WTC11 (cell line): ENCODE measurements at regions not wholly inside any gene's neighbourhood (a gene's known extent, or its start where the extent isn't known, plus 50 kb on each side); places are given as distances from the start of the nearest gene placed in this dataset.

Experiments used
- ATAC-seq: fragments of 200-7000 bp; cut with Tn5 transposase; 2 replicates; pipeline ENCODE4 v1.10.0; 2021; ENCODE audit warnings: mild to moderate bottlenecking, moderate library complexity
- CTCF ChIA-PET: fragments of 300-600 bp; sonication (Branson Sonifier 250); formaldehyde crosslinking; loops from one replicate; lab custom pipeline; 2021; ENCODE audit warnings: antibody characterized with exemption; lab: Charles Lee
- POLR2A ChIA-PET: fragments of 350-600 bp; sonication (Branson Sonifier 250); formaldehyde crosslinking; loops from one replicate; lab custom pipeline; 2021; ENCODE audit warnings: antibody characterized with exemption; lab: Charles Lee
- DNase-seq: peaks from one replicate; pipeline ENCODE4 v3.0.0; 2021; ENCODE audit warnings: low spot score
- H3K27ac Mint-ChIP-seq: 2 replicates; pipeline ENCODE4 v1.8.0; 2021; ENCODE audit warnings: mixed read lengths
- H3K27me3 Mint-ChIP-seq: 2 replicates; pipeline ENCODE4 v1.8.0; 2021; ENCODE audit warnings: low read depth, mild to moderate bottlenecking, moderate library complexity, mixed read lengths
- H3K36me3 Mint-ChIP-seq: 2 replicates; pipeline ENCODE4 v1.8.0; 2021; ENCODE audit warnings: mixed read lengths
- H3K4me1 Mint-ChIP-seq: 2 replicates; pipeline ENCODE4 v1.8.0; 2022; ENCODE audit warnings: mixed read lengths
- H3K4me3 Mint-ChIP-seq: 2 replicates; pipeline ENCODE4 v1.8.0; 2021; ENCODE audit warnings: mild to moderate bottlenecking, moderate library complexity, mixed read lengths
- H3K9me3 Mint-ChIP-seq: 2 replicates; pipeline ENCODE4 v1.8.0; 2021; ENCODE audit warnings: mixed read lengths
- ARID4B ChIP-seq: sonication (generic); formaldehyde crosslinking; IDR thresholded peaks from 2 replicates; pipeline ENCODE4 v1.8.0; 2023; ENCODE audit warnings: missing genetic modification reagents, mild to moderate bottlenecking, borderline replicate concordance
- ATF2 ChIP-seq: sonication (generic); formaldehyde crosslinking; IDR thresholded peaks from 2 replicates; pipeline ENCODE4 v1.8.1; 2022; ENCODE audit warnings: low read depth, missing genetic modification reagents, borderline replicate concordance
- GABPB1 ChIP-seq: sonication (generic); formaldehyde crosslinking; IDR thresholded peaks from 2 replicates; pipeline ENCODE4 v1.8.1; 2023; ENCODE audit warnings: mild to moderate bottlenecking, missing genetic modification reagents
- JUN ChIP-seq: sonication (generic); formaldehyde crosslinking; IDR thresholded peaks from 2 replicates; pipeline ENCODE4 v1.8.0; 2023; ENCODE audit warnings: mild to moderate bottlenecking, missing genetic modification reagents
- KAT7 ChIP-seq: sonication (generic); formaldehyde crosslinking; IDR thresholded peaks from 2 replicates; pipeline ENCODE4 v1.8.1; 2023; ENCODE audit warnings: missing genetic modification reagents, mild to moderate bottlenecking, borderline replicate concordance
- MXD4 ChIP-seq: fragments of 250-450 bp; sonication (Bioruptor Pico); IDR thresholded peaks from 2 replicates; pipeline ENCODE4 v1.8.0; 2021; ENCODE audit warnings: mild to moderate bottlenecking, moderate library complexity, borderline replicate concordance
- PREB ChIP-seq: sonication (generic); formaldehyde crosslinking; IDR thresholded peaks from 2 replicates; pipeline ENCODE4 v1.8.1; 2022; ENCODE audit warnings: mild to moderate bottlenecking, missing genetic modification reagents, moderate library complexity, borderline replicate concordance
- RORB ChIP-seq: fragments of 250-450 bp; sonication (Bioruptor Pico); IDR thresholded peaks from 2 replicates; pipeline ENCODE4 v1.9.0; 2021; ENCODE audit warnings: mild to moderate bottlenecking
- SMAD3 ChIP-seq: sonication (generic); formaldehyde crosslinking; IDR thresholded peaks from 2 replicates; pipeline ENCODE4 v1.8.0; 2022; ENCODE audit warnings: missing genetic modification reagents, mild to moderate bottlenecking, borderline replicate concordance
- SMAD4 ChIP-seq: sonication (generic); formaldehyde crosslinking; IDR thresholded peaks from 2 replicates; pipeline ENCODE4 v1.8.0; 2022; ENCODE audit warnings: mild to moderate bottlenecking, missing genetic modification reagents
- TCF7 ChIP-seq: sonication (generic); formaldehyde crosslinking; IDR thresholded peaks from 2 replicates; pipeline ENCODE4 v1.8.0; 2022; ENCODE audit warnings: mild to moderate bottlenecking, low read depth, missing genetic modification reagents, moderate library complexity
- ZNF232 ChIP-seq: sonication (generic); formaldehyde crosslinking; IDR thresholded peaks from 2 replicates; pipeline ENCODE4 v1.8.0; 2022; ENCODE audit warnings: mild to moderate bottlenecking, missing genetic modification reagents
- ZNF396 ChIP-seq: fragments of 250-450 bp; sonication (Bioruptor Pico); IDR thresholded peaks from 2 replicates; pipeline ENCODE4 v1.8.0; 2021; ENCODE audit warnings: mild to moderate bottlenecking, moderate library complexity, borderline replicate concordance
- ZNF425 ChIP-seq: fragments of 250-450 bp; sonication (Bioruptor Pico); conservative IDR thresholded peaks from 2 replicates; pipeline ENCODE4 v1.9.0; 2021; ENCODE audit warnings: mild to moderate bottlenecking
- TF ChIP-seq, protein P1 (sequence below): sonication (generic); formaldehyde crosslinking; IDR thresholded peaks from 2 replicates; pipeline ENCODE4 v1.8.1; 2023; ENCODE audit warnings: mild to moderate bottlenecking, missing genetic modification reagents
- TF ChIP-seq, protein P2 (sequence below): fragments of 250-450 bp; sonication (Bioruptor Pico); IDR thresholded peaks from 2 replicates; pipeline ENCODE4 v1.9.0; 2021; ENCODE audit warnings: mild to moderate bottlenecking
- TF ChIP-seq, protein P3 (sequence below): sonication (generic); formaldehyde crosslinking; conservative IDR thresholded peaks from 2 replicates; pipeline ENCODE4 v1.8.1; 2023; ENCODE audit warnings: mild to moderate bottlenecking, low read depth, missing genetic modification reagents, moderate library complexity
- TF ChIP-seq, protein P4 (sequence below): fragments of 200-600 bp; IDR thresholded peaks from 2 replicates; pipeline ENCODE4 v1.8.0; 2022; ENCODE audit warnings: antibody characterized with exemption

DNA sequence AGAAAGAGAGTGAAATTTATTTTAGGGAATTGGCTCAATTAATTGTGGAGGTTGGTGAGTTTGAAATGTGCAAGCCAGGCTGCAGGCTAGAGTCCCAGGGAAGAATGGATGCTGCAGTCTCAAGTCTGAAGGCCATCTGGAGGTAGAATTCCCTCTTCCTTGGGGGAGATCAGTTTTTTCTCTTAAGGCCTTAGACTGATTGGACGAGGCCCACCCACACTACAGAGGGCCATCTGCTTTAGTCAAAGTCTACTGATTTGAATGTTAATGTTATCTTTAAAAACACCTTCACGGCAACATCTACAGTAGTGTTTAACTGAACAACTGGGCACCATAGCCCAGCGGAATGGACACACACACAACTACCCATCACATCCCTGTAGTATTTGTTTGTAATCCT is 245.9 kb upstream of the IRF2BP2 start:
- no peak for TF ChIP-seq ZNF232 (CRISPR knock-in tag)
- no peak for TF ChIP-seq GABPB1 (CRISPR knock-in tag)
- no peak for TF ChIP-seq ZNF396 (CRISPR knock-in tag)
- TF ChIP-seq, all 79 proteins: peak for 0
- Mint-ChIP-seq H3K4me1 (peaks cover 22% of the 10 kb centered on the region), H3K4me3 (no peak overlapping the region), H3K36me3 (peaks cover 5% of the 10 kb centered on the region; the same call in 1 of the 2 replicates), H3K9me3 (peaks cover 9% of the 10 kb centered on the region), H3K27me3 (no peaks in the 10 kb centered on the region), H3K27ac (no peak overlapping the region)
- ChIA-PET CTCF (no interaction called here), POLR2A (no interaction called here)
- no peak for ATAC-seq
- no peak for DNase-seq

- no peak overlapping the region for H3K27ac Mint-ChIP-seq
- ChIA-PET POLR2A (no interaction called here), CTCF (no interaction called here)
- no peaks in the 10 kb centered on the region for H3K27me3 Mint-ChIP-seq
- ATAC-seq = no peak
- H3K9me3 Mint-ChIP-seq = peaks cover 9% of the 10 kb centered on the region
- H3K36me3 Mint-ChIP-seq = peaks cover 5% of the 10 kb centered on the region; the same call in 1 of the 2 replicates
- DNase-seq = no peak
- H3K4me1 Mint-ChIP-seq = peaks cover 22% of the 10 kb centered on the region
- no peak overlapping the region for H3K4me3 Mint-ChIP-seq
- TF ChIP-seq RORB (no peak), PREB (CRISPR knock-in tag) (no peak), ZNF396 (CRISPR knock-in tag) (no peak), JUN (CRISPR knock-in tag) (no peak), ARID4B (CRISPR knock-in tag) (no peak), MXD4 (CRISPR knock-in tag) (no peak), ATF2 (CRISPR knock-in tag) (no peak), KAT7 (CRISPR knock-in tag) (no peak), ZNF232 (CRISPR knock-in tag) (no peak), TCF7 (no peak), SMAD3 (CRISPR knock-in tag) (no peak), SMAD4 (CRISPR knock-in tag) (no peak), ZNF425 (CRISPR knock-in tag) (no peak)
- TF ChIP-seq, protein P1, sequence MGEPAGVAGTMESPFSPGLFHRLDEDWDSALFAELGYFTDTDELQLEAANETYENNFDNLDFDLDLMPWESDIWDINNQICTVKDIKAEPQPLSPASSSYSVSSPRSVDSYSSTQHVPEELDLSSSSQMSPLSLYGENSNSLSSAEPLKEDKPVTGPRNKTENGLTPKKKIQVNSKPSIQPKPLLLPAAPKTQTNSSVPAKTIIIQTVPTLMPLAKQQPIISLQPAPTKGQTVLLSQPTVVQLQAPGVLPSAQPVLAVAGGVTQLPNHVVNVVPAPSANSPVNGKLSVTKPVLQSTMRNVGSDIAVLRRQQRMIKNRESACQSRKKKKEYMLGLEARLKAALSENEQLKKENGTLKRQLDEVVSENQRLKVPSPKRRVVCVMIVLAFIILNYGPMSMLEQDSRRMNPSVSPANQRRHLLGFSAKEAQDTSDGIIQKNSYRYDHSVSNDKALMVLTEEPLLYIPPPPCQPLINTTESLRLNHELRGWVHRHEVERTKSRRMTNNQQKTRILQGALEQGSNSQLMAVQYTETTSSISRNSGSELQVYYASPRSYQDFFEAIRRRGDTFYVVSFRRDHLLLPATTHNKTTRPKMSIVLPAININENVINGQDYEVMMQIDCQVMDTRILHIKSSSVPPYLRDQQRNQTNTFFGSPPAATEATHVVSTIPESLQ = no peak
- TF ChIP-seq, protein P2, sequence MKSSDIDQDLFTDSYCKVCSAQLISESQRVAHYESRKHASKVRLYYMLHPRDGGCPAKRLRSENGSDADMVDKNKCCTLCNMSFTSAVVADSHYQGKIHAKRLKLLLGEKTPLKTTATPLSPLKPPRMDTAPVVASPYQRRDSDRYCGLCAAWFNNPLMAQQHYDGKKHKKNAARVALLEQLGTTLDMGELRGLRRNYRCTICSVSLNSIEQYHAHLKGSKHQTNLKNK (CRISPR knock-in tag) = no peak
- TF ChIP-seq, protein P3, sequence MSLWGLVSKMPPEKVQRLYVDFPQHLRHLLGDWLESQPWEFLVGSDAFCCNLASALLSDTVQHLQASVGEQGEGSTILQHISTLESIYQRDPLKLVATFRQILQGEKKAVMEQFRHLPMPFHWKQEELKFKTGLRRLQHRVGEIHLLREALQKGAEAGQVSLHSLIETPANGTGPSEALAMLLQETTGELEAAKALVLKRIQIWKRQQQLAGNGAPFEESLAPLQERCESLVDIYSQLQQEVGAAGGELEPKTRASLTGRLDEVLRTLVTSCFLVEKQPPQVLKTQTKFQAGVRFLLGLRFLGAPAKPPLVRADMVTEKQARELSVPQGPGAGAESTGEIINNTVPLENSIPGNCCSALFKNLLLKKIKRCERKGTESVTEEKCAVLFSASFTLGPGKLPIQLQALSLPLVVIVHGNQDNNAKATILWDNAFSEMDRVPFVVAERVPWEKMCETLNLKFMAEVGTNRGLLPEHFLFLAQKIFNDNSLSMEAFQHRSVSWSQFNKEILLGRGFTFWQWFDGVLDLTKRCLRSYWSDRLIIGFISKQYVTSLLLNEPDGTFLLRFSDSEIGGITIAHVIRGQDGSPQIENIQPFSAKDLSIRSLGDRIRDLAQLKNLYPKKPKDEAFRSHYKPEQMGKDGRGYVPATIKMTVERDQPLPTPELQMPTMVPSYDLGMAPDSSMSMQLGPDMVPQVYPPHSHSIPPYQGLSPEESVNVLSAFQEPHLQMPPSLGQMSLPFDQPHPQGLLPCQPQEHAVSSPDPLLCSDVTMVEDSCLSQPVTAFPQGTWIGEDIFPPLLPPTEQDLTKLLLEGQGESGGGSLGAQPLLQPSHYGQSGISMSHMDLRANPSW (CRISPR knock-in tag) = no peak
- TF ChIP-seq, protein P4, sequence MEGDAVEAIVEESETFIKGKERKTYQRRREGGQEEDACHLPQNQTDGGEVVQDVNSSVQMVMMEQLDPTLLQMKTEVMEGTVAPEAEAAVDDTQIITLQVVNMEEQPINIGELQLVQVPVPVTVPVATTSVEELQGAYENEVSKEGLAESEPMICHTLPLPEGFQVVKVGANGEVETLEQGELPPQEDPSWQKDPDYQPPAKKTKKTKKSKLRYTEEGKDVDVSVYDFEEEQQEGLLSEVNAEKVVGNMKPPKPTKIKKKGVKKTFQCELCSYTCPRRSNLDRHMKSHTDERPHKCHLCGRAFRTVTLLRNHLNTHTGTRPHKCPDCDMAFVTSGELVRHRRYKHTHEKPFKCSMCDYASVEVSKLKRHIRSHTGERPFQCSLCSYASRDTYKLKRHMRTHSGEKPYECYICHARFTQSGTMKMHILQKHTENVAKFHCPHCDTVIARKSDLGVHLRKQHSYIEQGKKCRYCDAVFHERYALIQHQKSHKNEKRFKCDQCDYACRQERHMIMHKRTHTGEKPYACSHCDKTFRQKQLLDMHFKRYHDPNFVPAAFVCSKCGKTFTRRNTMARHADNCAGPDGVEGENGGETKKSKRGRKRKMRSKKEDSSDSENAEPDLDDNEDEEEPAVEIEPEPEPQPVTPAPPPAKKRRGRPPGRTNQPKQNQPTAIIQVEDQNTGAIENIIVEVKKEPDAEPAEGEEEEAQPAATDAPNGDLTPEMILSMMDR = no peak
Observed at GRCh38 chr1:234854645-234855039, 244.7 kb upstream of the IRF2BP2 start.
